Activated T-cell treated with anti-CD3 and anti-CD28 coated beads, Interleukin-2, amount 50 U/mL, for 48 hours (primary cell): ENCODE measurements at regions not wholly inside any gene's neighbourhood (a gene's known extent, or its start where the extent isn't known, plus 50 kb on each side); places are given as distances from the start of the nearest gene placed in this dataset.
"Not testable (repeated sequence)": the region's sequence is repeated elsewhere in the genome, so short reads cannot be mapped to it uniquely, and the experiment has no call there.

Experiments
- DNase-seq, 2 experiments: peaks; one replicate each; pipeline ENCODE4 v3.0.0-alpha.2; 2020

DNA sequence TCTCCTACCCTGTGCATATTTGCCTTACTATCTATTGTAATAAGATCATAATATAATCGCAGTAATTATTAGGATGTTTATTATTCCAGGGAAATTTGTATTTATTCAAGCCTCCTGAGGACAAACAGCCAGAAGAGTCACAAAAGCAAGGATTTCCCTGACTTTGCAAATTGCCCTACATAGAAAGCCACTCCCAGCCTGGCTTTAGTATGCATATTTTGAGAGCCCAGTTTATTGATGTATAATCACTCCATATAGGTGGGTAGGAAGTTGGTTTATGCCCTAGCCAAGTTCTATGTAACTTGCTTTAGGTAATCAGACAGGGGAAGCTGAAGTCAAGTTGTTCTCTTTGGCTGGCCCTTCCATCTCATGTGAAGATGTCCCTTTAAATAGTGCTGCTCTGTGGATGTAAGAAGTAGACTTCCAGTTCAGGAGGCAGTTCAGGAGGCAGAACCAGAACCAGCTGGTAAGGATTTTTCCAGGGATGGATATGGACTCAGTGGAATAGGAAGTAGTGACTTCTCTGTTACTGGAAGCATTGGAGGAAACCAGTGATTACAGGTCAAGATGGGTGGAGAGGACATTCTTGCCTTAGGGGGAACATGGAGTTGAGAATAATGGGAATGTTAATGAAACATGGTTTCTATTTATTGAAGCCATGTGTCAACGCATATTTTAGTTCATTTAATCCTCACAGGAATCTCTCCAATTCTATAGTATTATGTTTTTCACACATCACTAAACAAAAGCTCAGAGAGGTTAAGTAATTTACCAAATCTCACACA lies 70.5 kb upstream of the KIT start:
- no peak for DNase-seq

DNA sequence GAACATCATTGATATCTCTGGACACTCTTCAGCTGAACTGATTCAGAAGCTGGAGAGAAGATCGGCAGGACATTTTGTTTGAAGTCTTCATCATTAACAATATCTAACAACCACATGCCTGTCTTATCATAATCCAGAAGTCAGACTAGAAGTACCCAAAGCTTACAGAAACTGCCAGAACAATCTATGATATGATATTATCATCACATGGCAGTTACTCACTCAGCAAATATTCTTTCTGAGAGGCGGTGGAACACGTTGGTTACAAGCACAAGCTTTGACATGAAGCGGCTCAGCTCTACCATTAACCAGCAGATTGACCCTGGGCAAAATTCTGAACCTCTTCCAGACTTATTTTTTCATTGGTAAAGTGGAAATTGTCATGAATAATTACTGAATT lies 69.4 kb upstream of the KIT start:
- no peak for DNase-seq

DNA sequence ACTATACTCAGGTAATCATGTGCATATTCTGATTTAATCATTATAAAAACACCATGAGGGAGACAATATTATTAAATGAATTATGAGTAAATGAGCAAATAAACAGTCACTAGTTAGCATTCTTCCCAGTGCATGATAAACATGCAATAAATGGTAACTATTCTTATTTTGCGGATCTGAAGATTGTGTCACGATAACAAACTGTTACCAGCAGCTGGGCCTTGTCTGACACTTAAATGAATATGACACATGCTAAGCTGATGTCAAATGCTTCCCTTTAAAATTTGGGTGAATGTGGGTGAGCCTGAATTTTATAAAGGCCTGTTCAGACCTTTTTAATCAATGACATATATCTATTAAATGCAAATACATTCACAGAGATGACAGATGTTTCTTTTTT lies 68.2 kb upstream of the KIT start:
- DNase-seq: no peak

DNA sequence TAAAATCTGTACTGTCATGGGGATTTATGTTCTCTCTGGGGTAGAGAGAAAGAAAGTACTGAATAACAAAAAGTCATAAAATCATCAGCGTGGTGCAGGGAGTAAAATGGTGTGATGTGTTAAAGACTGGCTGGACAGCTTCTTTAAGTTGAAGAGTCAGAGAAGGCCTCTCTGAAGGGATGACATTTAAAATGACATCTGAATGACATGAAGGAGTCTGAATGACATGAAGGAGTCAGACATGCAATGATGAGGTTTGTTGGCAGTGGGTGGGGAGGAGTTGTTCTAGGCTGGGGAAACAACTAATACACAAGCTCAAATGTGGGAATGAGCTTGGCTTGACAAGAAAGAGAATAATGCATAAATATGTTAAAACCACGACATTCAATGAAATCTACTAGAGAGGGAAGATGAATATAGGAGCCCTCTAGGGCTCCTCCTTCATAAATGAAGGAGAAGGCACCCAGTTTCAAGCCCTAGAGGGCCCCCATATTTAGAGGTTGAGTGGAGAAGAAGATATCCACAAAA lies 63.9 kb upstream of the KIT start:
- DNase-seq: no peak

DNA sequence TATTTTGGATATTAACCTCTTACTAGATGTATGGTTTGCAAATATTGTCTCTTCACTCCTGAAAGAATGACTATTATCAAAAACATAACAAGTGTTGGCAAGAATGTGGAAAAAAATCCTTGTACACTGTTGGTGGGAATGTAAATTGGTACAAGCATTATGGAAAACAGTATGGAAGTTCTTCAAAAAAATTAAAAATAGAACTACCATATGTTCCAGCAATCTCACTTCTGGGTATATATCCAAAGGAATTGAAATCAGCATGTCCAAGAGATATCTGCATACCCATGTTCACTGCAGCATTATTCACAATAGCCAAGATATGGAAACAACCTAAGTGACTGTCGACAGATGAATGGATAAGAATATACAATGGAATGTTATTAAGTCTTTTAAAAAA lies 61.6 kb upstream of the KIT start:
- no peak for DNase-seq

DNA sequence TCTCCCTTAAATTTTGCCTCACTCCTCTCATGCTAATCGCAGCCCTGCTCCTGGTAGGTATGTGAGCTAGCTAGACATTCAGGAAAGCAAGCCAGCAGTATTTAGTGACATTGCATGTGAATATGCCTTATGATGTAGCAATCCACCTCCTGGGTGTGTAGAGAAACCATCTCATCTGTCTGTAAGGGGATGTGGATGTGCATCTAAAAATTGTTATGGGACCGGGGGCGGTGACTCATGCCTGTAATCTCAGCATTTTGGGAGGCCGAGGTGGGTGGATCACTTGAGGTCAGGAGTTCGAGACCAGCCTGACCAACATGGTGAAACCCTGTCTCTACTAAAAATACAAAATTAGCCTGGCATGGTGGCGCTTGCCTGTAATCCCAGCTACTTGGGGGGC lies 60.1 kb upstream of the KIT start:
- not testable (repeated sequence) for DNase-seq

DNA sequence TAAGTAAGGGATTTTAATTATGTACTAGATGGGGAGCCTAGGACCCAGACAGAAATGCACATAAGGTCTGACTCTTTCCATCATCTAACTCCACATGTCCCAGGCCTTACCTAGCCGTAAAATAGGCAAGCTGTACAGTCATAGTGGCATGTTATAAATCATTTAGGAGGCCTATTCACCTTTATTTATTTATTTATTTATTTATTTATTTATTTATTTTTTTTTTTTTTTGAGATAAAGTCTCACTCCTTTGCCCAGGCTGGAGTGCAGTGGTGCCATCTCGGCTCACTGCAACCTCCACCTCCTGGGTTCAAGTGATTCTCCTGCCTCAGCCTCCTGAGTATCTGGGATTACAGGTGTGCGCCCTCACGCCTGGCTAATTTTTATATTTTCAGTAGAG lies 55.6 kb upstream of the KIT start:
- DNase-seq: not testable (repeated sequence)

DNA sequence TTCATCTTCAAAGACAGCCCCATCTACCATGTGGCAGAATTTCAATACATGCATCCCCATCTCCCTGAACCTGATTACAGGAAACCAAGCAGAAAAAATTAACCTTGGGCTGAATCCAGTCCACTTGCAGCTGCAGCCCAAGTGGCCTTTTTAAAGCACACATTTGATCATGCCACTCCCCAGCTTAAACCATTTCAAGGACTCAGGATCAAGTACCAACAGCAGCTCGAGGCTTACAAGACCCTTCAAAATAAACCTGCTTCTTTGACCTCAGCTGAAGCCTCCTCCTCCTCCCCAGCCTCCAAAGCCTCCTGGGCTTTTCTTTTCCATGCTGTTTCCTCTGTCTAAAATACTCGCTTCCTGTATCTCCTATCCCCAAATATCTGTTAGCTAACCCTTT lies 50.7 kb upstream of the KIT start:
- DNase-seq: no peak

DNA sequence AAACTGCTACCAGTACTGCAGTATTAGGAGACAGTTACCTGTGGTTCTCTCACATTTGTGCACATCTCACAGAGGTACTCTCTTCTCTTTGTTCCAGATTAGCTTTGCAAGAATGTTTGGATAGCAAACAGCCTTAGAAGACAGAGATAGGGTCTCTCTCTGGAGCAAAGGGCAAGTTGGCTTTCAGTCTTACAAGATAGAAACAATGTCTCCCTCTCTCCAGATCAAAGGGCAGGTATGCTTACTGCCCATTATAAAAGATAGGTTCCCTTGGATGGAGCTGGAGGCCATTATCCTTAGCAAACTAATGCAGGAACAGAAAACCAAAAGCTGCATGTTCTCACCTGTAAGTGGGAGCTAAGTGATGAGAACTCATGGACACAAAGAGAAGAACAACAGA lies 50.2 kb upstream of the KIT start:
- no peak for DNase-seq
